Prostate gland (tissue), 2 donors: ENCODE measurements at regions not wholly inside any gene's neighbourhood (a gene's known extent, or its start where the extent isn't known, plus 50 kb on each side); places are given as distances from the start of the nearest gene placed in this dataset.

Source experiments
- DNase-seq: peaks from one replicate; pipeline ENCODE4 v3.0.0-alpha.2; 2019; ENCODE audit warnings: low spot score
- H3K27ac ChIP-seq, 2 donors: fragments of 200-600 bp; sonication (generic); 2 replicates each; pipeline ENCODE4 v1.5.1; 2017 to 2019
- H3K27me3 ChIP-seq: fragments of 200-600 bp; sonication (generic); replicated peaks from 2 replicates; pipeline ENCODE4 v1.5.1; 2019; ENCODE audit not compliant: insufficient read depth
- H3K36me3 ChIP-seq, 2 donors: fragments of 200-600 bp; sonication (generic); 1 replicate in 1 of 2; 2 replicates in 1 of 2; pipeline versions ENCODE4 v1.5.1 to v1.8.1; 2017 to 2019
- H3K4me1 ChIP-seq: fragments of 200-600 bp; sonication (generic); replicated peaks from 2 replicates; pipeline ENCODE4 v1.5.1; 2019
- H3K4me3 ChIP-seq, 2 donors: fragments of 200-600 bp; sonication (generic); 2 replicates each; pipeline ENCODE4 v1.5.1; 2017 to 2019
- H3K9me3 ChIP-seq: fragments of 200-600 bp; sonication (generic); 2 replicates; pipeline ENCODE4 v1.5.1; 2017
- CTCF ChIP-seq, 4 experiments: fragments of 200-600 bp in 2 of 4; fragments of 450-650 bp in 2 of 4; sonication (generic) in 2 of 4; IDR thresholded peaks; 1 replicate in 3 of 4; 2 replicates in 1 of 4; pipeline ENCODE4 v1.5.1; 2016 to 2019; ENCODE audit warnings: antibody characterized with exemption in 4 of 4, mild to moderate bottlenecking in 2 of 4, moderate library complexity in 2 of 4
- POLR2A ChIP-seq: fragments of 450-650 bp; IDR thresholded peaks from one replicate; pipeline ENCODE4 v1.6.1; 2016; ENCODE audit warnings: antibody characterized with exemption, mild to moderate bottlenecking
- POLR2AphosphoS5 ChIP-seq: sonication (generic); formaldehyde crosslinking; IDR thresholded peaks from one replicate; pipeline ENCODE4 v1.6.1; 2017; ENCODE audit warnings: antibody characterized with exemption
- WGBS: methylation state at CpG from one replicate; pipeline ENCODE4 v1.1.5; 2018; 5-methylcytosine and 5-hydroxymethylcytosine counted together
- intact Hi-C: fragments of 100-400 bp; cut with DNase I; formaldehyde crosslinking; loops from one replicate; pipeline ENCODE4 v1.14.2; 2022

DNA sequence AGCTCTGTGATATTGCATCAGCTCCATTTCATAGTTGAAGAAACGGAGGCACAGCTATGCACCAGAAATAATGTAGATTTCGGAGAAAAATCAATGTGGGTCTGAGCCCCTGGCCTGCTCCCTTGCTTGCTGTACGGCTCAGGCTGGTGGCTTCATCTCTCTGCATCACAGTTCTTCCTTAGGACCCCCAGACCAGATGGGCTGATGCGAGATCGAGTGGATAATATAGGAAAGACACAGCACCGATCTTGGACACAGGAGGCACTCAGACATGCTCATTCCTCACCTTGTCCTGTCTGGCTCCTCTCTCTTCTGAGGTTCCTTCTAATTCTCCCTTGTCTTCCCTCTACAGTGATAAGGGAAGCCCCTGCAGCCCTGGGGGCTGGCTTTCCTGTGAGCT lies 365.9 kb upstream of the ZMIZ1 start:
- no peak for TF ChIP-seq POLR2AphosphoS5
- no peak for TF ChIP-seq POLR2A
- no peak for TF ChIP-seq CTCF (IDR thresholded peaks at IDR 0.05)
- H3K9me3 ChIP-seq: no peaks in the 10 kb centered on the region
- H3K4me3 ChIP-seq: no peak overlapping the region
- no peaks in the 10 kb centered on the region for H3K4me1 ChIP-seq
- 89% methylated on average over 6 of the region's 6 CpGs for WGBS
- no peaks in the 10 kb centered on the region for H3K27me3 ChIP-seq
- H3K36me3 ChIP-seq: no peaks in the 10 kb centered on the region
- intact Hi-C loops: no loop called here
- no peak overlapping the region for H3K27ac ChIP-seq
- no peak for DNase-seq

DNA sequence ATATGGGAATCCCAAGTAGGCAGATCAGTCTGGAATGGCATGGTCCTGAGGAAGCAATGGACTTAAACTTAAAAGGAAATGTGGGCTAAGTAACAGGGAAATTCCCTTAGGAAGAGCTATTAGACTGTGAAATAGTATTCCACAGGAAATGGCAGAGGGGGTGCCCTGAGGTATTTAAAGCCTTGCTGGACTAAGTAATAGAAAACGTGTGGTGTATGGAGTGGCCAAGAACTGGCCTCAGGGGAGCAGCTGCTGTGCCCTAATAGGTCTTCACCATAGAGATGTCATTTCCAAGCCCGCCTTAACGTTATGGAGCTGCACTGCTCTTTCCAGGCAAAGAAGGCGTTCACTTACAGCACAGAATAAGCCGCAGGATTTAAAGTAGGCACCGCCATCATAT lies 365.2 kb upstream of the ZMIZ1 start:
- Histone ChIP-seq H3K36me3 (no peaks in the 10 kb centered on the region), H3K27me3 (no peaks in the 10 kb centered on the region), H3K9me3 (no peaks in the 10 kb centered on the region), H3K4me1 (no peaks in the 10 kb centered on the region), H3K4me3 (no peak overlapping the region), H3K27ac (no peak overlapping the region)
- TF ChIP-seq POLR2AphosphoS5: no peak
- TF ChIP-seq POLR2A: no peak
- no peak for TF ChIP-seq CTCF (IDR thresholded peaks at IDR 0.05)
- 79% methylated on average over 6 of the region's 6 CpGs for WGBS
- intact Hi-C loops: no loop called here
- no peak for DNase-seq

DNA sequence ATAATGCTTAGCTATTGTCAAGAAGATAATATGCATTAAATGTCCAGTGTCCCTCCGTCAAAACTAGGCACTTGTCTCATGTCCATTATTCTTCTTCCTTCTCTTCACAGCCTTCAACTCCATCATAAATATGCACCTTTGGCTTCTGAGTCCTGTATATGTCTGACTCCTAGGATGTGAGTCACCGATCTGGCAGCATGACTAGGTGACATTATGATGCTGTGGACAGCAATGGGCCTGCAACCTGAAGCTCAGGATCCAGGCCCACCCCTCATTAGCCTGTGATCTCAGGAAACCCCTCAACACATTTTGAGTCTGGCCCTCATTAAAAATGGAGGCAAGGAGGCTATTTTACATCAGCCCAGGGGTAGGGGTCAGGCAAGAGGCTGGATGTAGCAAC lies 362.5 kb upstream of the ZMIZ1 start:
- Histone ChIP-seq H3K27me3 (no peaks in the 10 kb centered on the region), H3K9me3 (no peaks in the 10 kb centered on the region), H3K27ac (no peak overlapping the region), H3K4me1 (no peaks in the 10 kb centered on the region), H3K36me3 (no peaks in the 10 kb centered on the region), H3K4me3 (no peak overlapping the region)
- TF ChIP-seq POLR2A (no peak), CTCF (IDR thresholded peaks at IDR 0.05) (no peak), POLR2AphosphoS5 (no peak)
- DNase-seq: no peak
- intact Hi-C loops: no loop called here
- WGBS: 95% methylated on average over 2 of the region's 2 CpGs

DNA sequence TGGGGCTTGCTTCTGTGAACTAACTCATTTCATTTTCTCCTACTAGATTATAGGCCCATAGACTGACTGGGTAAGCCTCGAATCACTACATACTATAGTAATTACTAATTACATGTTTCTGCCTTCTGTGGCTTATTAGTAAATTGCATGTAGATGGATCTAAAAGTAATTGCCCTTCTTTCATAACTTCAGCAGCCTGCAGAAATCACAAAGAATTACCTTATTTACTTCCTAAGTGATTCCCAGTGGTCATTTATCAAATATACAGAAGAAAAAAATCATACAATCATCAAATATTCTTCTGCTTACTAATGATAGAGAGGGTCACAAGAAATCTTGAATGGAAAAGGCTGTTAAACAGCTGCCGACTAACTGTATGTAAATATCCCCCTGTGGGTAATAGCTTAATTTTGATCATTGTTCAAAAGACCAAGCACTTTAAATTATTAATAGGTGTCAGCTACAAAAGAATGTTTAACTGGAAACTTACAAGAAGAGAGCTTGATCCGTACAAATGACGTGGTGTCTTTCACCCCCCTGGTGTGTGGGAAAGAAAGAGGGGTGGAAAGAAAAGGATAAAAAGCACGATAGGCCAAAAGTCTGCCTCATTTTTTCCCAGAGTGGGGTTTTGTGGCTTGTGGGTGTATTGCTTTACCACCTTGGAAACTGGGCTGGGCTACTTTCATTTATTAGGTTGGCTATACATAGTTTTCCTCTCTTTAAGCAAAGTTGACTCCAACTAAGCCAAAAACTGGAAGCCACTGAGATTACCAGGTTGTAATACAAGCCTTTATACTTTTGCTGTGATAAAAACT lies 361.8 kb upstream of the ZMIZ1 start:
- Histone ChIP-seq H3K9me3 (no peaks in the 10 kb centered on the region), H3K27ac (no peak overlapping the region), H3K36me3 (no peaks in the 10 kb centered on the region), H3K4me1 (no peaks in the 10 kb centered on the region), H3K4me3 (no peak overlapping the region), H3K27me3 (no peaks in the 10 kb centered on the region)
- intact Hi-C loops: no loop called here
- TF ChIP-seq POLR2AphosphoS5 (no peak), CTCF (IDR thresholded peaks at IDR 0.05) (no peak), POLR2A (no peak)
- DNase-seq: no peak
- WGBS: 75% methylated on average over 5 of the region's 5 CpGs

DNA sequence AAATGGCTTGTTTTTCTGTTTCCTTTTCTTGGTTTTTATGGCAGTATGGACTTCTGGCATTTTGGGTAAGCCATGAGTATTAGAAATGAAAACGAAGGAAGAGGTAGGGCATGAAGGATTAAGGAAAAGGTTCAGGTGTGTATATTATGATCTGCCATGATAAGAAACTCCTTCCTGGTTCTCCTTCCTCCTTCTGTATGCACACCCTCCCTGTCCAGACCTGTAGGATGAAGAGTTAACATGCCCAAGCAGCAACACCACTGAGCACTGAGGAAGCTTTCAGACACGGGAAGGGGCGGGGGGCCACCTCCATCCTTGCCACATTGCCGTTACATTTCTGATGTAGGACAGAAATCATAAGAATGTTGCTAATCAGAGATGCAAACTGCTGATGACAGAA lies 361.0 kb upstream of the ZMIZ1 start:
- Histone ChIP-seq H3K36me3 (no peaks in the 10 kb centered on the region), H3K9me3 (no peaks in the 10 kb centered on the region), H3K27ac (no peak overlapping the region), H3K4me3 (no peak overlapping the region), H3K4me1 (no peaks in the 10 kb centered on the region), H3K27me3 (no peaks in the 10 kb centered on the region)
- TF ChIP-seq POLR2AphosphoS5 (no peak), POLR2A (no peak), CTCF (IDR thresholded peaks at IDR 0.05) (no peak)
- DNase-seq: no peak
- intact Hi-C loops: no loop called here
- WGBS: 51% methylated on average over 4 of the region's 4 CpGs
